ENCODE measurements at regions not wholly inside any gene's neighbourhood (a gene's known extent, or its start where the extent isn't known, plus 50 kb on each side); places are given as distances from the start of the nearest gene placed in this dataset.

GRCh38 chr17:27180322-27180721 lies 113.6 kb upstream of the WSB1 start:
- TF ChIP-seq TEAD4 (IDR thresholded peaks at IDR 0.05; ENCODE audit: borderline replicate concordance, insufficient read depth), result no peak
- no peak for TF ChIP-seq CTCF (IDR thresholded peaks at IDR 0.05)
- TF ChIP-seq, protein P1, sequence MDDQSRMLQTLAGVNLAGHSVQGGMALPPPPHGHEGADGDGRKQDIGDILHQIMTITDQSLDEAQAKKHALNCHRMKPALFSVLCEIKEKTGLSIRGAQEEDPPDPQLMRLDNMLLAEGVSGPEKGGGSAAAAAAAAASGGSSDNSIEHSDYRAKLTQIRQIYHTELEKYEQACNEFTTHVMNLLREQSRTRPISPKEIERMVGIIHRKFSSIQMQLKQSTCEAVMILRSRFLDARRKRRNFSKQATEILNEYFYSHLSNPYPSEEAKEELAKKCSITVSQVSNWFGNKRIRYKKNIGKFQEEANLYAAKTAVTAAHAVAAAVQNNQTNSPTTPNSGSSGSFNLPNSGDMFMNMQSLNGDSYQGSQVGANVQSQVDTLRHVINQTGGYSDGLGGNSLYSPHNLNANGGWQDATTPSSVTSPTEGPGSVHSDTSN (IDR thresholded peaks at IDR 0.05), result no peak
- TF ChIP-seq REST (IDR thresholded peaks at IDR 0.05; ENCODE audit: low read depth, low read length), result no peak
- no peak for TF ChIP-seq FOXJ3 (CRISPR knock-in tag; IDR thresholded peaks at IDR 0.05)
- TF ChIP-seq GATA2 (CRISPR knock-in tag; IDR thresholded peaks at IDR 0.05), result no peak
- no peak for TF ChIP-seq ZBTB33 (IDR thresholded peaks at IDR 0.05; ENCODE audit: borderline replicate concordance, low read depth)
- no peak for TF ChIP-seq CHD2 (IDR thresholded peaks at IDR 0.05; ENCODE audit: low read length, partially characterized antibody)
- no peak for TF ChIP-seq RAD21 (IDR thresholded peaks at IDR 0.05; ENCODE audit: low read length)
- no peak for TF ChIP-seq GABPA (IDR thresholded peaks at IDR 0.05; ENCODE audit: low read depth)
- TF ChIP-seq EZH2phosphoT487 (IDR thresholded peaks at IDR 0.05; ENCODE audit: borderline replicate concordance, low read depth), result no peak

Measured in SK-N-SH (cell line).